HCT116 (cell line): ENCODE measurements at regions not wholly inside any gene's neighbourhood (a gene's known extent, or its start where the extent isn't known, plus 50 kb on each side); places are given as distances from the start of the nearest gene placed in this dataset.
"Not testable (repeated sequence)": the region's sequence is repeated elsewhere in the genome, so short reads cannot be mapped to it uniquely, and the experiment has no call there.

ENCODE experiments used
- EZH2phosphoT487 ChIP-seq: fragments of 200-600 bp; IDR thresholded peaks from 2 replicates; pipeline ENCODE4 v1.6.1; 2018; ENCODE audit warnings: antibody characterized with exemption, borderline replicate concordance
- JUND ChIP-seq: IDR thresholded peaks from 2 replicates; pipeline ENCODE4 v1.6.1; 2012
- POLR2AphosphoS5 ChIP-seq: IDR thresholded peaks from 2 replicates; pipeline ENCODE4 v1.6.1; 2011; ENCODE audit warnings: mild to moderate bottlenecking, low read depth, low read length, moderate library complexity
- ZNF274 ChIP-seq: fragments of 200-500 bp; sonication (Bioruptor generic); IDR thresholded peaks from 2 replicates; pipeline ENCODE4 v1.6.1; 2014; ENCODE audit warnings: mild to moderate bottlenecking, low read depth, low read length, inconsistent platforms
- TF ChIP-seq, protein P1 (sequence below), 3 experiments: fragments of 200-600 bp in 1 of 3; sonication (generic) in 1 of 3; IDR thresholded peaks in 2 of 3; conservative IDR thresholded peaks in 1 of 3; 2 replicates each; pipeline ENCODE4 v1.5.1; 2012 to 2017; ENCODE audit warnings: low read depth in 2 of 3, low read length in 2 of 3, antibody characterized with exemption in 1 of 3, borderline replicate concordance in 1 of 3, control low read depth in 1 of 3, mild to moderate bottlenecking in 1 of 3, mixed read lengths in 1 of 3, mixed run types in 1 of 3, moderate library complexity in 1 of 3; ENCODE audit not compliant: insufficient read depth in 1 of 3

GRCh38 chr5:50588471-50588870 is 78.0 kb upstream of the PARP8 start:
- TF ChIP-seq, protein P1, sequence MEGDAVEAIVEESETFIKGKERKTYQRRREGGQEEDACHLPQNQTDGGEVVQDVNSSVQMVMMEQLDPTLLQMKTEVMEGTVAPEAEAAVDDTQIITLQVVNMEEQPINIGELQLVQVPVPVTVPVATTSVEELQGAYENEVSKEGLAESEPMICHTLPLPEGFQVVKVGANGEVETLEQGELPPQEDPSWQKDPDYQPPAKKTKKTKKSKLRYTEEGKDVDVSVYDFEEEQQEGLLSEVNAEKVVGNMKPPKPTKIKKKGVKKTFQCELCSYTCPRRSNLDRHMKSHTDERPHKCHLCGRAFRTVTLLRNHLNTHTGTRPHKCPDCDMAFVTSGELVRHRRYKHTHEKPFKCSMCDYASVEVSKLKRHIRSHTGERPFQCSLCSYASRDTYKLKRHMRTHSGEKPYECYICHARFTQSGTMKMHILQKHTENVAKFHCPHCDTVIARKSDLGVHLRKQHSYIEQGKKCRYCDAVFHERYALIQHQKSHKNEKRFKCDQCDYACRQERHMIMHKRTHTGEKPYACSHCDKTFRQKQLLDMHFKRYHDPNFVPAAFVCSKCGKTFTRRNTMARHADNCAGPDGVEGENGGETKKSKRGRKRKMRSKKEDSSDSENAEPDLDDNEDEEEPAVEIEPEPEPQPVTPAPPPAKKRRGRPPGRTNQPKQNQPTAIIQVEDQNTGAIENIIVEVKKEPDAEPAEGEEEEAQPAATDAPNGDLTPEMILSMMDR (IDR thresholded peaks at IDR 0.05 in 2 of 3, conservative IDR thresholded peaks at IDR 0.05 in 1 of 3; ENCODE audit: borderline replicate concordance in 1 of 3, insufficient read depth in 1 of 3, low read depth in 2 of 3, low read length in 2 of 3), result not testable (repeated sequence)
- not testable (repeated sequence) for TF ChIP-seq POLR2AphosphoS5, ZNF274, JUND, EZH2phosphoT487
